Loucy (cell line): ENCODE measurements at regions not wholly inside any gene's neighbourhood (a gene's known extent, or its start where the extent isn't known, plus 50 kb on each side); places are given as distances from the start of the nearest gene placed in this dataset.

Source experiments
- H2AFZ ChIP-seq: fragments of 200-600 bp; sonication (generic); 2 replicates; pipeline ENCODE4 v1.6.0; 2016; ENCODE audit warnings: antibody characterized with exemption, mild to moderate bottlenecking, low read length, moderate library complexity
- H3F3A ChIP-seq: fragments of 200-600 bp; 2 replicates; pipeline ENCODE4 v1.6.0; 2016; ENCODE audit warnings: antibody characterized with exemption, low read depth, mild to moderate bottlenecking
- H3K27me3 ChIP-seq: fragments of 200-600 bp; sonication (generic); 2 replicates; pipeline ENCODE4 v1.6.1; 2014; ENCODE audit warnings: low read length, mild to moderate bottlenecking; ENCODE audit not compliant: insufficient read depth, poor library complexity, severe bottlenecking
- H3K36me3 ChIP-seq: fragments of 200-600 bp; sonication (generic); 2 replicates; pipeline ENCODE4 v1.6.1; 2016; ENCODE audit warnings: low read length; ENCODE audit not compliant: insufficient read depth
- H3K4me1 ChIP-seq: fragments of 200-600 bp; sonication (generic); 2 replicates; pipeline ENCODE4 v1.5.1; 2014; ENCODE audit warnings: low read length, mild to moderate bottlenecking; ENCODE audit not compliant: insufficient read depth, poor library complexity, severe bottlenecking
- H3K4me2 ChIP-seq: fragments of 200-600 bp; sonication (generic); 2 replicates; pipeline ENCODE4 v1.6.0; 2014; ENCODE audit warnings: antibody characterized with exemption, low read length, low read depth, mild to moderate bottlenecking; ENCODE audit not compliant: poor library complexity, severe bottlenecking
- H3K4me3 ChIP-seq: fragments of 200-600 bp; sonication (generic); 2 replicates; pipeline ENCODE4 v1.5.1; 2014; ENCODE audit warnings: low read length, mild to moderate bottlenecking, mixed read lengths; ENCODE audit not compliant: poor library complexity, severe bottlenecking
- H3K79me2 ChIP-seq: fragments of 200-600 bp; sonication (generic); 2 replicates; pipeline ENCODE4 v1.6.1; 2014; ENCODE audit warnings: low read length; ENCODE audit not compliant: insufficient read depth
- H3K9ac ChIP-seq: fragments of 200-600 bp; sonication (generic); 2 replicates; pipeline ENCODE4 v1.6.0; 2014; ENCODE audit warnings: mild to moderate bottlenecking, low read depth, low read length, moderate library complexity; ENCODE audit not compliant: poor library complexity, severe bottlenecking
- H3K9me2 ChIP-seq: fragments of 200-600 bp; sonication (generic); replicated peaks from 2 replicates; pipeline ENCODE4 v1.6.1; 2016; ENCODE audit warnings: low read depth, low read length, mixed read lengths
- H3K9me3 ChIP-seq: fragments of 200-600 bp; sonication (generic); 2 replicates; pipeline ENCODE4 v1.6.1; 2014; ENCODE audit warnings: mild to moderate bottlenecking, antibody characterized with exemption, low read length, low read depth; ENCODE audit not compliant: insufficient read depth
- H4K20me1 ChIP-seq: fragments of 200-600 bp; sonication (generic); 2 replicates; pipeline ENCODE4 v1.6.0; 2014; ENCODE audit warnings: antibody characterized with exemption, low read length, mild to moderate bottlenecking; ENCODE audit not compliant: insufficient read depth, poor library complexity, severe bottlenecking
- EZH2phosphoT487 ChIP-seq: fragments of 200-600 bp; IDR thresholded peaks from 2 replicates; pipeline ENCODE4 v1.6.1; 2018; ENCODE audit warnings: antibody characterized with exemption, mild to moderate bottlenecking, moderate library complexity, borderline replicate concordance
- TF ChIP-seq, protein P1 (sequence below): fragments of 200-600 bp; sonication (generic); conservative IDR thresholded peaks from 2 replicates; pipeline ENCODE4 v1.5.1; 2014; ENCODE audit warnings: mild to moderate bottlenecking, antibody characterized with exemption, low read length

DNA sequence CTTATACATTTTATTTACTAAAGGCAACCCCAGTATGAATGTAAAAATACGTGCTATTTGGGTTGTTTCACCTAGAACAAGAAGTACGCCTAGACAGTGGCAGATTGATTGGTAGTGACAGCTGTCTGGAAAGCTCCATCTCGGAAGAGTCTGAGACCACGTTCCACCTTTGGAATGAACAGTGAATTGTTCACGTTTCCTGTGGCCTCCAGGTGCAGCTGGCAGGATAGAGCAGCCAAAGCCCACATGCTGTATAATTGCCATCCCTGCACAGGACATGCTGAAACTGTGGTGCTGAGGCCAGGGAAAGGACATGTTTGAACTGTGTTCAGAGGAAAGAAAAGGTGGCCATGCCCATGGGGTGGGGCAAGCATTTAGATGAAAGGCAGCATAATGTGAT, 218.7 kb upstream of the MTNR1B start:
- Histone ChIP-seq H3K79me2 (no peaks in the 10 kb centered on the region), H3F3A (no peaks in the 10 kb centered on the region), H3K4me2 (no peak overlapping the region), H3K9me3 (no peaks in the 10 kb centered on the region), H3K27me3 (no peaks in the 10 kb centered on the region), H3K4me3 (no peak overlapping the region), H3K9me2 (no peaks in the 10 kb centered on the region), H3K9ac (no peak overlapping the region), H4K20me1 (no peaks in the 10 kb centered on the region), H3K4me1 (no peaks in the 10 kb centered on the region), H3K36me3 (no peaks in the 10 kb centered on the region), H2AFZ (no peak overlapping the region)
- no peak for TF ChIP-seq EZH2phosphoT487
- TF ChIP-seq, protein P1, sequence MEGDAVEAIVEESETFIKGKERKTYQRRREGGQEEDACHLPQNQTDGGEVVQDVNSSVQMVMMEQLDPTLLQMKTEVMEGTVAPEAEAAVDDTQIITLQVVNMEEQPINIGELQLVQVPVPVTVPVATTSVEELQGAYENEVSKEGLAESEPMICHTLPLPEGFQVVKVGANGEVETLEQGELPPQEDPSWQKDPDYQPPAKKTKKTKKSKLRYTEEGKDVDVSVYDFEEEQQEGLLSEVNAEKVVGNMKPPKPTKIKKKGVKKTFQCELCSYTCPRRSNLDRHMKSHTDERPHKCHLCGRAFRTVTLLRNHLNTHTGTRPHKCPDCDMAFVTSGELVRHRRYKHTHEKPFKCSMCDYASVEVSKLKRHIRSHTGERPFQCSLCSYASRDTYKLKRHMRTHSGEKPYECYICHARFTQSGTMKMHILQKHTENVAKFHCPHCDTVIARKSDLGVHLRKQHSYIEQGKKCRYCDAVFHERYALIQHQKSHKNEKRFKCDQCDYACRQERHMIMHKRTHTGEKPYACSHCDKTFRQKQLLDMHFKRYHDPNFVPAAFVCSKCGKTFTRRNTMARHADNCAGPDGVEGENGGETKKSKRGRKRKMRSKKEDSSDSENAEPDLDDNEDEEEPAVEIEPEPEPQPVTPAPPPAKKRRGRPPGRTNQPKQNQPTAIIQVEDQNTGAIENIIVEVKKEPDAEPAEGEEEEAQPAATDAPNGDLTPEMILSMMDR = no peak

DNA sequence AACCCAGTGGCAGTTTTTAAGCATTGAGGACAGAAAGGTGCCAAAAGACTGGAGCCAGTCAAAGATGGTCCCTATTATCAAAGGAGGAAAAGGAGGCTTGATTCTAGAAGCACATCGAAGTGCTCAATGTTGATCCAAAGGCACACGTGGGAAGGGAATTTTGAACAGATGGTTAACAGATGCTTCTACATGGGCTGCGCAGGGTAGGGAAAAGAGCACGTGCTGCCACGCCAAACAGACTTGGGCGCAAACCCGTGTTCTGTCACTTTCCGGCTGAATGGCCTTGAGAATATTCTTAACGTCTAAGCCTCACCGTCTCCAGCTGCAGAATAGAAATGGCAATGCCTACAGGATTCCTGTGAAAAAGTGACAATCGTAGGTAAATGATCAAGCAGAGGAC, 217.9 kb upstream of the MTNR1B start:
- no peaks in the 10 kb centered on the region for H3K4me1 ChIP-seq

DNA sequence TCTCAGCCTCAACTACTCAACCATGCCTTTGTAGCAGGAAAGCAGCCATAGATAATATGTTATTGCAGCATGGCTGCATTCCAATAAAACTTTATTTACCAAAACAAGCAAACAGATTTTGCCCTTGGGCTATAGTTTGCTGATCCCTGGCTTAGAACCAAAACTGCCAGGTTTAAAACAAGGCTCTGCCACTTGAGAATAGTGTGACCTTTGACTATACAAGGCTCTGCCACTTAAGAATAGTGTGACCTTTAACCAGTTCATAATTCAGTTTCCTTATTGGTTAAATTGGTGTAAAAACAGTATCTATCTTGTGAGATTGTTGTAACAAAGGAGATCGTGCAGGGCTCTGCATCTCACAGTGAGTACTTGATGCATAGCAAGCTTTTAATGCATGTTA, 217.3 kb upstream of the MTNR1B start:
- no peak overlapping the region for H3K9ac ChIP-seq
- no peaks in the 10 kb centered on the region for H3K27me3 ChIP-seq
- H3K4me2 ChIP-seq = no peak overlapping the region
- no peaks in the 10 kb centered on the region for H3K79me2 ChIP-seq
- H2AFZ ChIP-seq = no peak overlapping the region
- no peaks in the 10 kb centered on the region for H3F3A ChIP-seq
- no peaks in the 10 kb centered on the region for H3K4me1 ChIP-seq
- H3K9me3 ChIP-seq = no peaks in the 10 kb centered on the region
- no peak overlapping the region for H3K4me3 ChIP-seq
- H3K9me2 ChIP-seq = no peaks in the 10 kb centered on the region
- TF ChIP-seq EZH2phosphoT487 = no peak
- TF ChIP-seq, protein P1 = no peak
- no peaks in the 10 kb centered on the region for H4K20me1 ChIP-seq
- H3K36me3 ChIP-seq = no peaks in the 10 kb centered on the region

More for the DNA sequence above, 217.9 kb upstream of the MTNR1B start:
- H3K4me2 ChIP-seq = no peak overlapping the region
- no peaks in the 10 kb centered on the region for H3K36me3 ChIP-seq
- no peak overlapping the region for H3K4me3 ChIP-seq
- H3K9me3 ChIP-seq = no peaks in the 10 kb centered on the region
- no peaks in the 10 kb centered on the region for H3K27me3 ChIP-seq
- H4K20me1 ChIP-seq = no peaks in the 10 kb centered on the region
- no peak overlapping the region for H3K9ac ChIP-seq
- no peak for TF ChIP-seq EZH2phosphoT487
- TF ChIP-seq, protein P1 = no peak
- H3F3A ChIP-seq = no peaks in the 10 kb centered on the region
- H3K79me2 ChIP-seq = no peaks in the 10 kb centered on the region
- no peaks in the 10 kb centered on the region for H3K9me2 ChIP-seq
- no peak overlapping the region for H2AFZ ChIP-seq
